IMR-90 (cell line): ENCODE measurements at regions not wholly inside any gene's neighbourhood (a gene's known extent, or its start where the extent isn't known, plus 50 kb on each side); places are given as distances from the start of the nearest gene placed in this dataset.

Experiments
- ATAC-seq: fragments of 200-7000 bp; cut with Tn5 transposase; 2 replicates; pipeline ENCODE4 v1.9.1; 2020; ENCODE audit warnings: low read depth, mild to moderate bottlenecking, moderate library complexity
- BruUV-seq: library from RNA; stranded (reverse); fragments of 400-500 nt; replicated peaks from 2 replicates; lab custom pipeline; 2021; lab: Mats Ljungman, UMichigan
- CTCF ChIA-PET: fragments of 300-600 bp; formaldehyde crosslinking; extraction: SDS; loops from one replicate; lab custom pipeline; 2021; ENCODE audit warnings: antibody characterized with exemption; lab: Yijun Ruan, JAX
- POLR2A ChIA-PET: fragments of 300-600 bp; sonication (Branson Sonifier 250); formaldehyde crosslinking; loops from one replicate; lab custom pipeline; 2022; ENCODE audit warnings: antibody characterized with exemption; ENCODE audit not compliant: unreplicated experiment; lab: Charles Lee
- DNase-seq: peaks from one replicate; pipeline ENCODE4 v3.0.0; 2013
- H2AFZ ChIP-seq: replicated peaks from 2 replicates; pipeline ENCODE3; 2013; ENCODE audit warnings: low read length, mild to moderate bottlenecking; ENCODE audit not compliant: poor library complexity
- H2AK5ac ChIP-seq: 2 replicates; pipeline ENCODE4 v1.6.1; 2013; ENCODE audit warnings: low read depth, low read length, inconsistent platforms
- H2AK9ac ChIP-seq: replicated peaks from 2 replicates; pipeline ENCODE3; 2013; ENCODE audit warnings: mild to moderate bottlenecking, low read depth, low read length, moderate library complexity; ENCODE audit not compliant: poor library complexity
- H2BK120ac ChIP-seq: 2 replicates; pipeline ENCODE4 v1.6.1; 2013; ENCODE audit warnings: low read depth, low read length, inconsistent platforms
- H2BK15ac ChIP-seq: 3 replicates; pipeline ENCODE4 v1.6.1; 2013; ENCODE audit warnings: low read depth, low read length, inconsistent platforms
- H2BK20ac ChIP-seq: 2 replicates; pipeline ENCODE4 v1.6.1; 2013; ENCODE audit warnings: low read depth, mild to moderate bottlenecking, inconsistent platforms, low read length, moderate library complexity
- H2BK5ac ChIP-seq: 2 replicates; pipeline ENCODE4 v1.6.1; 2013; ENCODE audit warnings: mild to moderate bottlenecking, low read depth, low read length, inconsistent platforms; ENCODE audit not compliant: poor library complexity, severe bottlenecking
- H3K14ac ChIP-seq: replicated peaks from 2 replicates; pipeline ENCODE4 v1.6.1; 2013; ENCODE audit warnings: low read depth, low read length, inconsistent platforms
- H3K18ac ChIP-seq: 2 replicates; pipeline ENCODE4 v1.6.1; 2013; ENCODE audit warnings: low read depth, low read length, control low read depth
- H3K23ac ChIP-seq: 2 replicates; pipeline ENCODE4 v1.6.1; 2013; ENCODE audit warnings: low read depth, low read length, inconsistent platforms
- H3K27ac ChIP-seq: 2 replicates; pipeline ENCODE4 v1.5.1; 2013; ENCODE audit warnings: mild to moderate bottlenecking, control low read depth, low read length; ENCODE audit not compliant: insufficient read depth
- H3K27me3 ChIP-seq: 2 replicates; pipeline ENCODE4 v1.6.1; 2013; ENCODE audit warnings: low read length; ENCODE audit not compliant: control insufficient read depth, insufficient read depth
- H3K36me3 ChIP-seq: 2 replicates; pipeline ENCODE4 v1.6.1; 2013; ENCODE audit warnings: low read length, mixed read lengths; ENCODE audit not compliant: control insufficient read depth, insufficient read depth
- H3K4ac ChIP-seq: 2 replicates; pipeline ENCODE4 v1.6.1; 2013; ENCODE audit warnings: low read depth, low read length, inconsistent platforms
- H3K4me1 ChIP-seq: 2 replicates; pipeline ENCODE4 v1.6.1; 2013; ENCODE audit warnings: low read length, mixed read lengths; ENCODE audit not compliant: control insufficient read depth, insufficient read depth
- H3K4me2 ChIP-seq: 2 replicates; pipeline ENCODE4 v1.6.1; 2013; ENCODE audit warnings: low read depth, mild to moderate bottlenecking, control low read depth, low read length, moderate library complexity
- H3K4me3 ChIP-seq: 2 replicates; pipeline ENCODE4 v1.5.1; 2013; ENCODE audit warnings: low read depth, mild to moderate bottlenecking, control low read depth, low read length, moderate library complexity; ENCODE audit not compliant: insufficient read depth
- H3K56ac ChIP-seq: 2 replicates; pipeline ENCODE4 v1.6.1; 2013; ENCODE audit warnings: low read length, inconsistent platforms; ENCODE audit not compliant: insufficient read depth; ENCODE audit errors: extremely low read depth
- H3K79me1 ChIP-seq, 2 experiments: 2 replicates each; pipeline ENCODE4 v1.6.1; 2013; ENCODE audit warnings: low read length in 2 of 2, inconsistent platforms in 1 of 2, low read depth in 1 of 2
- H3K9ac ChIP-seq: 2 replicates; pipeline ENCODE4 v1.6.1; 2013; ENCODE audit warnings: low read depth, low read length, control low read depth
- H3K9me1 ChIP-seq: 2 replicates; pipeline ENCODE4 v1.6.1; 2013; ENCODE audit warnings: low read length, inconsistent platforms; ENCODE audit not compliant: insufficient read depth
- H3K9me3 ChIP-seq: 2 replicates; pipeline ENCODE4 v1.6.1; 2013; ENCODE audit warnings: low read length; ENCODE audit not compliant: control insufficient read depth, insufficient read depth
- H4K20me1 ChIP-seq: 2 replicates; pipeline ENCODE4 v1.6.1; 2013; ENCODE audit warnings: low read length, inconsistent platforms; ENCODE audit not compliant: insufficient read depth
- H4K5ac ChIP-seq: 2 replicates; pipeline ENCODE4 v1.6.1; 2013; ENCODE audit warnings: mild to moderate bottlenecking, low read depth, low read length, control low read depth
- H4K8ac ChIP-seq, 2 experiments: 2 replicates each; pipeline ENCODE4 v1.6.1; 2013; ENCODE audit warnings: low read depth in 2 of 2, low read length in 2 of 2, control low read depth in 1 of 2, inconsistent platforms in 1 of 2
- H4K91ac ChIP-seq: 2 replicates; pipeline ENCODE4 v1.6.1; 2013; ENCODE audit warnings: low read depth, low read length, inconsistent platforms; ENCODE audit not compliant: insufficient read depth
- BHLHE40 ChIP-seq: fragments of 150-350 bp; IDR thresholded peaks from 2 replicates; pipeline ENCODE4 v1.6.1; 2016; ENCODE audit warnings: mild to moderate bottlenecking, low read depth, low read length
- CEBPB ChIP-seq: IDR thresholded peaks from 2 replicates; pipeline ENCODE4 v1.6.1; 2012; ENCODE audit warnings: low read depth, low read length, improper control_type of control experiment
- CHD1 ChIP-seq: IDR thresholded peaks from 2 replicates; pipeline ENCODE4 v1.6.1; 2012; ENCODE audit warnings: low read depth, low read length, improper control_type of control experiment
- CTCF ChIP-seq: conservative IDR thresholded peaks from 2 replicates; pipeline ENCODE4 v1.5.1; 2012; ENCODE audit warnings: mild to moderate bottlenecking, low read depth, low read length, improper control_type of control experiment
- ELK1 ChIP-seq: fragments of 150-350 bp; IDR thresholded peaks from 2 replicates; pipeline ENCODE4 v1.6.1; 2016; ENCODE audit warnings: low read depth, mild to moderate bottlenecking, low read length, moderate library complexity, borderline replicate concordance
- FOS ChIP-seq: fragments of 150-350 bp; IDR thresholded peaks from 2 replicates; pipeline ENCODE4 v1.6.1; 2016; ENCODE audit warnings: low read depth, low read length
- MAFK ChIP-seq: IDR thresholded peaks from 2 replicates; pipeline ENCODE4 v1.6.1; 2012; ENCODE audit warnings: low read depth, low read length, improper control_type of control experiment
- MAZ ChIP-seq: IDR thresholded peaks from 2 replicates; pipeline ENCODE4 v1.6.1; 2012; ENCODE audit warnings: low read depth, mild to moderate bottlenecking, low read length, improper control_type of control experiment, moderate library complexity, borderline replicate concordance
- MXI1 ChIP-seq: IDR thresholded peaks from 2 replicates; pipeline ENCODE4 v1.6.1; 2012; ENCODE audit warnings: low read depth, mild to moderate bottlenecking, low read length, moderate library complexity, borderline replicate concordance
- NFE2L2 ChIP-seq: fragments of 150-350 bp; IDR thresholded peaks from 2 replicates; pipeline ENCODE4 v1.6.1; 2016; ENCODE audit warnings: low read depth, mild to moderate bottlenecking, low read length
- POLR2A ChIP-seq: IDR thresholded peaks from 2 replicates; pipeline ENCODE4 v1.6.1; 2012; ENCODE audit warnings: mild to moderate bottlenecking, low read depth, low read length
- RAD21 ChIP-seq: IDR thresholded peaks from 2 replicates; pipeline ENCODE4 v1.6.1; 2012; ENCODE audit warnings: low read length, improper control_type of control experiment
- RCOR1 ChIP-seq: IDR thresholded peaks from 2 replicates; pipeline ENCODE4 v1.6.1; 2012; ENCODE audit warnings: mild to moderate bottlenecking, low read length, improper control_type of control experiment; ENCODE audit not compliant: insufficient replicate concordance
- RFX5 ChIP-seq: IDR thresholded peaks from 2 replicates; pipeline ENCODE4 v1.8.0; 2012; ENCODE audit warnings: low read depth, mild to moderate bottlenecking, low read length, moderate library complexity
- SMC3 ChIP-seq: fragments of 150-350 bp; IDR thresholded peaks from 2 replicates; pipeline ENCODE4 v1.6.1; 2016; ENCODE audit warnings: low read depth, mild to moderate bottlenecking, antibody characterized with exemption, low read length, moderate library complexity
- USF2 ChIP-seq: fragments of 150-350 bp; IDR thresholded peaks from 2 replicates; pipeline ENCODE4 v1.6.1; 2017; ENCODE audit warnings: mild to moderate bottlenecking, antibody characterized with exemption, low read length, low read depth
- dilution Hi-C: fragments of 300-500 bp; cut with HindIII; formaldehyde crosslinking; loops from one replicate; pipeline ENCODE4 v1.14.3; 2018; ENCODE audit warnings: low sequenced_read_pairs; ENCODE audit not compliant: unreplicated experiment
- in situ Hi-C: fragments of 300-500 bp; cut with MboI; formaldehyde crosslinking; loops from 3 replicates; pipeline ENCODE4 v1.14.3; 2019; ENCODE audit warnings: low sequenced_read_pairs, inconsistent platforms, mixed read lengths
- intact Hi-C: fragments of 100-400 bp; cut with micrococcal nuclease; formaldehyde crosslinking; loops from 2 replicates; pipeline ENCODE4 v1.10.0; 2022

- no peak overlapping the region for H4K5ac ChIP-seq
- no peak overlapping the region for H4K91ac ChIP-seq
- no peak overlapping the region for H3K27ac ChIP-seq
- H3K18ac ChIP-seq, result no peak overlapping the region
- no peak overlapping the region for H2BK20ac ChIP-seq
- no peak overlapping the region for H3K23ac ChIP-seq
- H4K20me1 ChIP-seq, result no peaks in the 10 kb centered on the region
- no peak for ATAC-seq
- no peak overlapping the region for H3K4ac ChIP-seq
- H3K56ac ChIP-seq, result no peak overlapping the region
- intact Hi-C loops, result no loop called here
- H3K9ac ChIP-seq, result no peak overlapping the region
- H3K4me3 ChIP-seq, result no peak overlapping the region
- no peak overlapping the region for H3K14ac ChIP-seq
- H3K4me2 ChIP-seq, result no peak overlapping the region
- no peak overlapping the region for H2AK9ac ChIP-seq
- no peaks in the 10 kb centered on the region for H3K4me1 ChIP-seq
- H3K36me3 ChIP-seq, result no peaks in the 10 kb centered on the region
- H3K27me3 ChIP-seq, result peaks cover 12% of the 10 kb centered on the region
- H4K8ac ChIP-seq, result no peak overlapping the region
- dilution Hi-C loops, result no loop called here
- H2BK15ac ChIP-seq, result no peak overlapping the region
- no peak for DNase-seq
- no peaks in the 10 kb centered on the region for H3K79me1 ChIP-seq
- CTCF ChIA-PET, result no interaction called here
- TF ChIP-seq CHD1 (no peak), BHLHE40 (no peak), RCOR1 (no peak), RFX5 (no peak), ELK1 (no peak), MAFK (no peak), SMC3 (no peak), USF2 (no peak), CTCF (no peak), MAZ (no peak), POLR2A (no peak), CEBPB (no peak), NFE2L2 (no peak), RAD21 (no peak), FOS (no peak), MXI1 (no peak)
- in situ Hi-C loops, result no loop called here
- H3K9me1 ChIP-seq, result no peaks in the 10 kb centered on the region
- H2AFZ ChIP-seq, result no peak overlapping the region
- H3K9me3 ChIP-seq, result 0 out of 2 replicates have a peak, but pooled peaks cover 1% of the 10 kb centered on the region
- POLR2A ChIA-PET, result no interaction called here
- BruUV-seq, result no TSS peak
- no peak overlapping the region for H2BK5ac ChIP-seq
- no peak overlapping the region for H2AK5ac ChIP-seq
- H2BK120ac ChIP-seq, result no peak overlapping the region
These were observed 154.8 kb upstream of the CRY1 start for GRCh38 chr12:107248187-107248586.
